ENCODE measurements at regions not wholly inside any gene's neighbourhood (a gene's known extent, or its start where the extent isn't known, plus 50 kb on each side); places are given as distances from the start of the nearest gene placed in this dataset.

DNA sequence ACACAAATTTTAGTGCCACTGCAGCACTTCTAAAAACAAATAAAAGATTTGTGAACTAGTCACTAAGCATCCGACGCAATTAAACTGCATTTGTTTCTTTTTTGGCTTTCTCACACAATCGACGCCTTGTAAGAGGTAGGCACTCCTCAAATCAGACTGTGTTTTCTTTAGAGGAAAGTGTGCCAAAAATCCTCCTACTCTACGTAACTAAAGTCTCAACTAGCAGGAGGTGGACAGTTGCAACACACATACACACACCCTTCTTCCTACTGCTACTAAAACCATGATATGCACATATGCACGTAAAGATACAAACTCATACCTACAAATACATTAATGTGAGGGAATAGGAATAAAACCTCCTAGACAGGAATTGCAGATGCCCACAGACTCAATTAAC is 844.7 kb upstream of the SOX9 start:
- H3K4me1 Mint-ChIP-seq (ENCODE audit: low read depth), result no peaks in the 10 kb centered on the region
- H3K4me3 Mint-ChIP-seq, result no peak overlapping the region

DNA sequence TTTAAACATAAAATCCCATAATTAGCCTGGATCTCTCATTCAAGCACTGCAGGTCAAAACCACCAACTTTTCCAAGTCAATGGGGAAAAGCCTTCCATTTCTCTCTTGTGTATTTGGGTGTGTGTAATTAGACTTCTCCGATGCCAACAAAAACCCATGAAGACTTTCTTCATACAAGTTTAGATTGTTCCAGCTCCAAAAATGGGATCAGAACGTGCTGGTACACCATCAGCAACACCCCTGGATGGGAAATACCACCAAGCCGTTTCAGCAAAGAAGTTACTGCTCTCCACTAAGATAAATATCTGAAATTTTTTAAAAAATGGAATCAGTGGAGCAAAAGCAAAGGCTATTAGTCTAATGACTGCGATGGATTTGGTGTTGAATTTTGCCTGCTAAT is 837.3 kb upstream of the SOX9 start:
- CTCF ChIA-PET, result no interaction called here
- H3K27me3 Mint-ChIP-seq (ENCODE audit: low read depth), result no peaks in the 10 kb centered on the region
- H3K27ac Mint-ChIP-seq, result no peak overlapping the region
- no peaks in the 10 kb centered on the region for H3K36me3 Mint-ChIP-seq (ENCODE audit: low read depth)
- H3K9me3 Mint-ChIP-seq, result peaks cover 6% of the 10 kb centered on the region
- no peak for DNase-seq
- intact Hi-C loops (cut with micrococcal nuclease), result no loop called here
- H3K4me3 Mint-ChIP-seq, result no peak overlapping the region
- H3K4me1 Mint-ChIP-seq (ENCODE audit: low read depth), result no peaks in the 10 kb centered on the region

More for the DNA sequence above, 844.7 kb upstream of the SOX9 start:
- H3K36me3 Mint-ChIP-seq (ENCODE audit: low read depth), result no peaks in the 10 kb centered on the region
- H3K9me3 Mint-ChIP-seq, result peaks cover 1% of the 10 kb centered on the region
- H3K27me3 Mint-ChIP-seq (ENCODE audit: low read depth), result no peaks in the 10 kb centered on the region
- CTCF ChIA-PET, result no interaction called here
- no peak for DNase-seq
- no peak overlapping the region for H3K27ac Mint-ChIP-seq
- intact Hi-C loops (cut with micrococcal nuclease), result no loop called here

DNA sequence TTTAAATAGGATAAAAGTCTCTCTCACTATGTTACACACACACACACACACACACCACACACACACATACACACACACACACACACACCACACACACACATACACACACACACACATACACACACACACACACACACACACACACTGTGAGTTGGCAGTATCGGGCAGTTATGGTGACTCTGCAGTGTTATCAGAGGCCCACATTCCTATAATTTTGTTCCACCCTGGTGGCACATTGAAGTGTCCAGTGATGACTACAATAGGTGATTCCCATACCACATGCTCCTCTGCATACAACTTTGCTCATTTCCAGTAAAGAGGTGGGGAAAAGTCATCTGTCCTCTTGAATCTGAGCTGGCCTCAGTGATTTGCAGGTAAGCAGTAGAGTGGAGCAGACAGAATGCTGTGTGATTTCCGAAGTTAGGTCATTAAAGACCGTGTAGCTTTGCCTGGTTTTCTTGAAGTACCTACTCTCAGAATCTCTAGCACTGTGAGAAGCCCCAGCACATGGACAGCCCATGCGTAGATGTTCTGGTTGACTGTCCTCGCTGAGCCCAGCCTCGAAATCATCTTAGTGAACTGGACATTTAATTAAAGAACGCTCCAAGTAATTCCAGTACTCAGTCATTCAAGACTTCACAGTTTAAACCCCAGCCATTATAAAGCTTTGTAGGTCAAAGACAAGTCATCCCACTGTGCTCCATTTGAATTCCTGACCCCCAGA is 836.6 kb upstream of the SOX9 start:
- peaks cover 10% of the 10 kb centered on the region for H3K9me3 Mint-ChIP-seq
- no peak for DNase-seq
- intact Hi-C loops (cut with micrococcal nuclease), result no loop called here
- H3K27ac Mint-ChIP-seq, result no peak overlapping the region
- H3K27me3 Mint-ChIP-seq (ENCODE audit: low read depth), result no peaks in the 10 kb centered on the region
- no peak overlapping the region for H3K4me3 Mint-ChIP-seq
- no peaks in the 10 kb centered on the region for H3K4me1 Mint-ChIP-seq (ENCODE audit: low read depth)
- CTCF ChIA-PET, result no interaction called here
- H3K36me3 Mint-ChIP-seq (ENCODE audit: low read depth), result no peaks in the 10 kb centered on the region

DNA sequence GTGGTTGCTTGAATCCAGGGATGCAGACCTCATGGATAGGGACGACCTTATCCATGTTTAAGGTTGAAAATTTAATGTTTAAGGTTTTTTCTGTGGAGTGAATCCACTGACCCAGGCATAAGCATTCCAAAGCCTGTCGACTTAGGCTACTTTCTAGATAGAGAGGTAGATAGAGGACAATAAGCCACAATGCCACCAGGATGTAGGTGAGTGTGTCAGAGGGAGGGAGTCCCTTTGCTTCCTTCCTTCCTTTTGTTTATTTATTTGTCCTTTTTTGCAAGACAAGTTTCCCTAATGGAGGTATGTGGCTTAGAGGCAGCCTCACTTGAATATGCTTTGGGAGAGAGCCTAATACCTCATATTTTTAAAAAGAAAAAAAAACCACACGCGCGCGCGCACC is 834.2 kb upstream of the SOX9 start:
- Mint-ChIP-seq H3K36me3 (ENCODE audit: low read depth) (no peaks in the 10 kb centered on the region), H3K4me3 (no peak overlapping the region), H3K27me3 (ENCODE audit: low read depth) (no peaks in the 10 kb centered on the region), H3K27ac (no peak overlapping the region), H3K9me3 (peaks cover 10% of the 10 kb centered on the region), H3K4me1 (ENCODE audit: low read depth) (no peaks in the 10 kb centered on the region)
- no peak for DNase-seq
- CTCF ChIA-PET, result no interaction called here
- intact Hi-C loops (cut with micrococcal nuclease), result no loop called here

DNA sequence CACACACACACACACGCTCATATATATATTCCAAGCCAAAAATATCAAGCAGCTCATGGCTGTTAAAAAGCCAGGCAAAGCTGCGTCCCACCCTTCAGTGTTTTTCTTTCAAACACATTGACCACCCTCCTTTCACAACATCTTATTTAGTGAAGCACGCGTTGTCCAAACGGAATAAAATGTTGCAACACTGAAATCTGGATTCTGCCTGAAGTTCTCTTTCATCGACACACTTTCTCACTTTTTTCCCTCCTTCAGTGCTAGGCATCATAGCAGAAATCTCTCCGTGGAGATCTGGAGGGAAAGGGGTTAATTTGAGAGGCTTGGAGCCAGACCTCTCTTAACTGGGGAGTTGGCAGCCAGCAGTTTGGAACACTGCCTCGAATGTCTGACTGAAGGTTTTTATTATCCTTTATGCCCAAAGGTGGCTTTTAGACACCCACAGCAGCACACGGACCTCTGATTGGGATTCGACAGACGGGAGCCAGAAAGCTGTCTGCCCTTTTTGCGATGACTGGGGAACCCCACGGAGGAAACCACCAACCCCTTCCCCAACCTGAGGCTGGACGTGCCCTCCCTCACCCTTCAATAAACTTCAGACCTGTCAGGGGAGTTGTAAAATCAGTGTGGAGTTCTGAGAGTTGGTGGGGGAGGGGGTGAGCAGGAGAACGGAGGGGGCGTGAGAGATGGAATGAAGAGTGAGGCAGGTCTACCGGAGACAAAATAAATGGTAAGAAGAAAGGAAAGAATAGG is 833.6 kb upstream of the SOX9 start:
- peaks cover 10% of the 10 kb centered on the region for H3K9me3 Mint-ChIP-seq
- intact Hi-C loops (cut with micrococcal nuclease), result no loop called here
- H3K4me1 Mint-ChIP-seq (ENCODE audit: low read depth), result no peaks in the 10 kb centered on the region
- H3K27ac Mint-ChIP-seq, result no peak overlapping the region
- CTCF ChIA-PET, result no interaction called here
- DNase-seq, result no peak
- no peaks in the 10 kb centered on the region for H3K27me3 Mint-ChIP-seq (ENCODE audit: low read depth)
- no peaks in the 10 kb centered on the region for H3K36me3 Mint-ChIP-seq (ENCODE audit: low read depth)
- H3K4me3 Mint-ChIP-seq, result no peak overlapping the region

DNA sequence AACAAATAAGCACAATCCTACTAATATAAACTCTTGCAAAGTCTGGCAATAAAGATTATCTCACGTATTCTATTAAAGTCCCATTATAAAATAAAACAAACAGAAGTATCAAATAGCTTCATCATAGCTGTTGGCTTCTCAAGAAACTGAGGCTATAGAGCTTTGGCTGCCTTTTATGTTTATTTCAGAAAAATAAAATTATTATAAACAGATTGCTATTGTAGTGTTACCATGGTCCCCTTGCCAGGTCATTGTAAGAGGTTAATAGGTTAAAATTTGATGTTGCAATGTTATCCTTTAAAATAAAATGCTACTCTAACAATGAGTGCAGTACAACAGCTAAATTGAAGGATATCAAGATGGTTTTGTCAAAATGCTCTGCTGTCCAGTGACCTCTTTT is 828.8 kb upstream of the SOX9 start:
- intact Hi-C loops (cut with micrococcal nuclease), result no loop called here
- CTCF ChIA-PET, result no interaction called here
- Mint-ChIP-seq H3K27ac (no peak overlapping the region), H3K9me3 (peaks cover 10% of the 10 kb centered on the region), H3K4me3 (no peak overlapping the region), H3K36me3 (ENCODE audit: low read depth) (no peaks in the 10 kb centered on the region), H3K4me1 (ENCODE audit: low read depth) (no peaks in the 10 kb centered on the region), H3K27me3 (ENCODE audit: low read depth) (no peaks in the 10 kb centered on the region)
- DNase-seq, result no peak

DNA sequence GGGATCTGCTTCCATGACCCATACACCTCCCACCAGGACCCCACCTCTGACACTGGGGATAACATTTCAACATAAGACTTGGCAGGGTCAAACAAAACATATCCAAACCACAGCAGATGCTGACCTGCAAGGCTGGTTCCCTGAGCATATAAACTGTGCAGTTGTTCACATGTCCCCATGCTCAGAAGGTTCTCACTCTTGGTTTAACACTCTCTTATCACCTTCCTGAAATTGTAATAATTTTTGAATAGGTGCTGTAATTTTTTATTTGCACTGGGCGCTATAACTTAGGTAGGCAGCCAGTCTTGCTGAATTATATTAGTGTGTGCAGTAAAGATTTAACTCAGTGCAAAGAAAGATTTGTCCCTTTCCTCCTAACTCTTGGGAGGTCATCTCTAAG is 824.8 kb upstream of the SOX9 start:
- Mint-ChIP-seq H3K36me3 (ENCODE audit: low read depth) (no peaks in the 10 kb centered on the region), H3K4me1 (ENCODE audit: low read depth) (no peaks in the 10 kb centered on the region), H3K9me3 (peaks cover 3% of the 10 kb centered on the region), H3K27me3 (ENCODE audit: low read depth) (no peaks in the 10 kb centered on the region), H3K27ac (no peak overlapping the region), H3K4me3 (no peak overlapping the region)
- intact Hi-C loops (cut with micrococcal nuclease), result no loop called here
- DNase-seq, result no peak
- CTCF ChIA-PET, result no interaction called here

DNA sequence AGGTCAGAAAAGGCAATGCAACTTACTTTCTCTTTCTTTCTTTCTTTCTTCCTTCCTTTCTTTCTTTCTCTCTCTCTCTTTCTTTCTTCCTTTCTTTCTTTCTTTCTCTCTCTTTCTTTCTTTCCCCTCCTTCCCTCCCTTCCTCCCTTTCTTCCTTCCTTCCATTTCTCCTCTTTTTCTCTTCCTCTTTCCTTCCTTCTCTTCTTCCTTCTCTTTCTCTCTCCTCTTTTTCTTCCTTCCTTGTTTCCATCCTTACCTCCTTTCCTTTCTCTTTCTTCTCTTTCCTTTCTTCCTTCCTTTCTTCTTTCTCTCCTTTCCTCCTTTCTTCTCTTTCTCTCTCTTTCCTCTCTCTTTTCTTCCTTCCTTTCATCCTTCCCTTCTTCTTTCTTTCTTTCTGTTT is 819.8 kb upstream of the SOX9 start:
- intact Hi-C loops (cut with micrococcal nuclease), result no loop called here
- no peaks in the 10 kb centered on the region for H3K36me3 Mint-ChIP-seq (ENCODE audit: low read depth)
- CTCF ChIA-PET, result no interaction called here

DNA sequence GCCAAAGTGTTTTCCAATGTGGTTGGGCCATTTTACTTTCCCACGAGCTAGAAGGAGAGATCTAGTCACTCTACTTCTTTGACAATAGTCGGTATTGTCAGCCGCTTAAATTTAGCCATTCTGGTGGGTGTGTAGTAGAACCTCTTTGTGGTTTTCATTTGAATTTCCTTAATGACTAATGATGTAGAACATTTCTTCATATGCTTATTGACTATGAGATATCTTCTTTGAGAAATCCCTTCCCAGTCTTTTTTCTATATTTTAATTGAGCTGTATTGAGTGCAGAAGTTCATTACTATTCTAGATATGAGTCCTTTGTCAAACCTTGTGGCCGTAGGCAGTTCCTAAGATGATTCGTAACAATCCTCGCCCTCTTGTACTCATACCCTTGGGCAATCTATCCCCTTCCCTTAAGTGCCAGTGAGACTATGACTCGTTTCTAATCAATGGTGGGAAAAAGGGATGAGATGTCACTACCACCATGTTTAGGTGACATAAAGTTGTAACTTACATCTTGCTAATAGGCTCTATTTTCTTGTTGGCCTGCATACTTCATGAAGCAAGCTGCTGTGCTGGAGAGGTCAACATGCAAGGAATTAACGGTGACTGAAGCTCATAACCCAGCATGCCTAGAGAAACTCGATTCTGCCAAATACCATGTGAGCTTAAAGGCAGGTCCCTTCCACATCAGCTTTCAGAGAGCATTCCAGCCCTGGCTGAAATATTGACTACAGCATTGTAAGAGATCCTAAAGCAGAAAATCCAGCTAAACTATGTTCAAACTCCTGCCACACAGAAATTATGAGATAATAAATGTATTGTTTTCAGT is 817.9 kb upstream of the SOX9 start:
- Mint-ChIP-seq H3K9me3 (peaks cover 18% of the 10 kb centered on the region), H3K36me3 (ENCODE audit: low read depth) (no peaks in the 10 kb centered on the region), H3K4me3 (no peak overlapping the region), H3K4me1 (ENCODE audit: low read depth) (no peaks in the 10 kb centered on the region), H3K27me3 (ENCODE audit: low read depth) (no peaks in the 10 kb centered on the region), H3K27ac (no peak overlapping the region)
- intact Hi-C loops (cut with micrococcal nuclease), result no loop called here
- DNase-seq, result no peak
- CTCF ChIA-PET, result no interaction called here

More for the DNA sequence above, 819.8 kb upstream of the SOX9 start:
- no peaks in the 10 kb centered on the region for H3K4me1 Mint-ChIP-seq (ENCODE audit: low read depth)
- no peaks in the 10 kb centered on the region for H3K27me3 Mint-ChIP-seq (ENCODE audit: low read depth)
- H3K27ac Mint-ChIP-seq, result no peak overlapping the region
- peaks cover 12% of the 10 kb centered on the region for H3K9me3 Mint-ChIP-seq
- H3K4me3 Mint-ChIP-seq, result no peak overlapping the region
- no peak for DNase-seq

DNA sequence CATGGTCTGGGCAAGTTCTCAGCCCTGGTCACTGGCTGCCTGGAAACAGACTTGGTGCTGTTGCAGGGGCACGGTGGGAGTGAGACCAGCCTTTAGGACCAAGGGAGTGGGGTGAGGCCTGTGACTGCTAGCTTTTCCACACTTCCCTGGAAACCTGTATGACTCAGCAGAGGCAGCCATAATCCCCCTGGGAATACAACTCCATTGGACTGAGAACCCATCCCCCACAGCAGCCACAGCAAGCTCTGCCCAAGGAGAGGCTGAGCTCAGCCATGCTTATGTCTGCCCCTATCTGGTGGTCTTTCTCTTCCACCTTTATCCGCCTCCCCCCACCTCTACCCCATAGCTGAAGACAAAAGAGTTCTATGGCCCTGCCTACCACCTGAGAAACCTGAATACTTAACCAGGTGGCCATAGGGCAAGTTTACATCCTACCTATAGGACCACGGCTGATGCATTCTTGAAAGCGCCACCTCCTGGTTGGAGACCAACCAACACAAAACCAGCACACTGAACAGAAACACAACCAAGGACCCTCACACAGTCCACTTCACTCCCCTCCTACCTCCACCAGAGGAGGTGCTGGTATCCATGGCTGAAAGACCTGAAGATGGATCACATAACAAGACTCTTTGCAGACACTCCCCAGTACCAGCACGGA is 816.2 kb upstream of the SOX9 start:
- Mint-ChIP-seq H3K4me1 (ENCODE audit: low read depth) (no peaks in the 10 kb centered on the region), H3K27me3 (ENCODE audit: low read depth) (no peaks in the 10 kb centered on the region), H3K4me3 (no peak overlapping the region), H3K36me3 (ENCODE audit: low read depth) (no peaks in the 10 kb centered on the region), H3K9me3 (peaks cover 21% of the 10 kb centered on the region), H3K27ac (no peak overlapping the region)
- no peak for DNase-seq
- CTCF ChIA-PET, result no interaction called here
- intact Hi-C loops (cut with micrococcal nuclease), result no loop called here

DNA sequence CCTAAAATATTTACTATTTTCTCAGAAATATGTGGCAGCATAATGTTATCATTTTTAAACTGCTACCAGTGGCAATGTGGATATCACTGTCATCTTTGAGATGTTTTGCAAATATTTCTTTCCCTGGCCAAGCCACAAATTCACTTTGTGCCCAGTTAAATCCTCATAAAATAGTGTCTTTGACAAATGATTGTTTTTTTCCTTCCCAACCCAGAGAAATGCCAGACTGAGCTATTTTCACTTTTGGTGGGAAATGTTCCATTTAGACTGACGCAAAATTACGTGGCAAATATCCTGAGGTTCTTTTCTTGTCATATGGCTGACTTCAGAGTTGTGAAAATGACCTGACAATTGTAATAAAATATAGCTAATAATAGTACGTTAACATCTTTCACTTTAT is 807.0 kb upstream of the SOX9 start:
- CTCF ChIA-PET, result no interaction called here
- no peaks in the 10 kb centered on the region for H3K4me1 Mint-ChIP-seq (ENCODE audit: low read depth)

DNA sequence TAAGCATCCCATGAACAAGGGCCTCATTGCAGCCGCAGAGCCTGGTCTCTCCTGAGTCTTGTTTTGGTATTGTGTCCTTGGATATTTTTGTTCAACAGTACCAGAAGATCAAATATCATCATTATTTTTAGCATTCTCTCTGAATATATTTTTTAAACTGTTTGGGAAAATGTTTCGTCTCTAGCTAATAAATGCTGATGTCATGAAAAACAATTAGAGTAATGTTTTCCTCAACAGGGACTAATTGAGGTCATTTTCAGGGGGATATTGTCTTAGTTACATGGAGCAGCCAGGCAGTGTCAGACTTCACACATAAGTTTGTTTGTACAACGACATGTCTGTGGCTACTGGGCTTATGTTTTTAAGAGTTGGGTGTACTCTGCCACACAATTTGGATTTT is 805.3 kb upstream of the SOX9 start:
- H3K4me1 Mint-ChIP-seq (ENCODE audit: low read depth), result no peaks in the 10 kb centered on the region
- H3K27ac Mint-ChIP-seq, result no peak overlapping the region
- H3K9me3 Mint-ChIP-seq, result peaks cover 5% of the 10 kb centered on the region
- CTCF ChIA-PET, result no interaction called here
- H3K27me3 Mint-ChIP-seq (ENCODE audit: low read depth), result no peaks in the 10 kb centered on the region
- no peak for DNase-seq
- H3K36me3 Mint-ChIP-seq (ENCODE audit: low read depth), result no peaks in the 10 kb centered on the region
- H3K4me3 Mint-ChIP-seq, result no peak overlapping the region
- intact Hi-C loops (cut with micrococcal nuclease), result no loop called here

More for the DNA sequence above, 807.0 kb upstream of the SOX9 start:
- Mint-ChIP-seq H3K9me3 (peaks cover 11% of the 10 kb centered on the region), H3K4me3 (no peak overlapping the region), H3K27ac (no peak overlapping the region), H3K36me3 (ENCODE audit: low read depth) (no peaks in the 10 kb centered on the region), H3K27me3 (ENCODE audit: low read depth) (no peaks in the 10 kb centered on the region)
- intact Hi-C loops (cut with micrococcal nuclease), result no loop called here
- DNase-seq, result no peak

Data from activated naive CD4-positive, alpha-beta T cell treated with anti-CD3 and anti-CD28 coated beads for 36 hours (primary cell).